ENCODE measurements at regions not wholly inside any gene's neighbourhood (a gene's known extent, or its start where the extent isn't known, plus 50 kb on each side); places are given as distances from the start of the nearest gene placed in this dataset.

- TF ChIP-seq POLR2A (IDR thresholded peaks at IDR 0.05), result no peak
- TF ChIP-seq, protein P1, sequence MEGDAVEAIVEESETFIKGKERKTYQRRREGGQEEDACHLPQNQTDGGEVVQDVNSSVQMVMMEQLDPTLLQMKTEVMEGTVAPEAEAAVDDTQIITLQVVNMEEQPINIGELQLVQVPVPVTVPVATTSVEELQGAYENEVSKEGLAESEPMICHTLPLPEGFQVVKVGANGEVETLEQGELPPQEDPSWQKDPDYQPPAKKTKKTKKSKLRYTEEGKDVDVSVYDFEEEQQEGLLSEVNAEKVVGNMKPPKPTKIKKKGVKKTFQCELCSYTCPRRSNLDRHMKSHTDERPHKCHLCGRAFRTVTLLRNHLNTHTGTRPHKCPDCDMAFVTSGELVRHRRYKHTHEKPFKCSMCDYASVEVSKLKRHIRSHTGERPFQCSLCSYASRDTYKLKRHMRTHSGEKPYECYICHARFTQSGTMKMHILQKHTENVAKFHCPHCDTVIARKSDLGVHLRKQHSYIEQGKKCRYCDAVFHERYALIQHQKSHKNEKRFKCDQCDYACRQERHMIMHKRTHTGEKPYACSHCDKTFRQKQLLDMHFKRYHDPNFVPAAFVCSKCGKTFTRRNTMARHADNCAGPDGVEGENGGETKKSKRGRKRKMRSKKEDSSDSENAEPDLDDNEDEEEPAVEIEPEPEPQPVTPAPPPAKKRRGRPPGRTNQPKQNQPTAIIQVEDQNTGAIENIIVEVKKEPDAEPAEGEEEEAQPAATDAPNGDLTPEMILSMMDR (IDR thresholded peaks at IDR 0.05), result no peak
These were observed 108.2 kb upstream of the SRD5A3 start for GRCh38 chr4:55237839-55238238.

Measured in adrenal gland (tissue), 5 donors.